GM18505 (cell line): ENCODE measurements at regions not wholly inside any gene's neighbourhood (a gene's known extent, or its start where the extent isn't known, plus 50 kb on each side); places are given as distances from the start of the nearest gene placed in this dataset.
"Not testable (repeated sequence)": the region's sequence is repeated elsewhere in the genome, so short reads cannot be mapped to it uniquely, and the experiment has no call there.

Experiments used
- ATAC-seq: cut with Tn5 transposase; IDR thresholded peaks from one replicate; pipeline ENCODE4 v1.9.1; 2021; ENCODE audit not compliant: unreplicated experiment
- POLR2A ChIP-seq: IDR thresholded peaks from 4 replicates; pipeline ENCODE4 v1.6.1; 2011; ENCODE audit warnings: borderline replicate concordance; ENCODE audit not compliant: insufficient read depth, insufficient read length; ENCODE audit errors: extremely low read depth

DNA sequence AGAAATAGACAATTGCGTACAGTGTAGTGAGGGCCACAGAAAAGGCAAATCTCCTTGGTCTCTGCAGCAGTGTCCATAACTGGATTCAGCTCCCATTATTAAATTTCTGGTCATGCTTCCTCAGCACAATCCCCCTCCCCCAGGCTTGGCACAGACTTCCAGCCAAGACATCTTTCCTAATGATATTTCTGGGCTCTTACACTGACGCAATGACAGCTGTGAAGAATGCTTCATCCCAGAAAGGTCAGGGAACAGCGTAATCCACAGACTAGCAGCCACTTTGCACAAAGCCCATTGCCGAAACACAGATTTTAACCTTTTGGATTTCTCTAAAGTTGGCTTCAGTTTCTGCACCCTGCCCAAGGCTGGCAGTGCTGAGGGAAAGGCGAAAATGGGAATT lies 597.6 kb upstream of the CPEB2 start:
- TF ChIP-seq POLR2A = no peak
- no peak for ATAC-seq

DNA sequence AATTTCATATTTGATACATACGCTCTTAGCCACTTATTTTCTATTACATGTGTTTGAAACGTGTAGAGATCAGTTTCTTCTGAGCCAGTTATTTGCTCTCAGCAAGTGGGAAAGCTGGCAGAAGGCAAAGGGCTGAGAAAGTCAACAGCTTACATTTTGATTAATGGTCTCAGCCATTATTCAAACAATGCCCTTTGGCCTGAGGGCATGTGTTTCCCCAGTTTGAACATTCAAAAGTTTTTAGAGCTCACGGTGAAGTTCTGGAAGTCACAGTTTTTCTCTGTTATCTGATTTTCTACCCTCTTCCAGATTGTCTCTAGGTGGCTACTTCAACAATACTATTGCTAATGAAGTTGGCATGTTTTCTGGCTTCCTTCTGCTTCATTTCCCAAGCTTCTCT lies 591.8 kb upstream of the CPEB2 start:
- no peak for TF ChIP-seq POLR2A

DNA sequence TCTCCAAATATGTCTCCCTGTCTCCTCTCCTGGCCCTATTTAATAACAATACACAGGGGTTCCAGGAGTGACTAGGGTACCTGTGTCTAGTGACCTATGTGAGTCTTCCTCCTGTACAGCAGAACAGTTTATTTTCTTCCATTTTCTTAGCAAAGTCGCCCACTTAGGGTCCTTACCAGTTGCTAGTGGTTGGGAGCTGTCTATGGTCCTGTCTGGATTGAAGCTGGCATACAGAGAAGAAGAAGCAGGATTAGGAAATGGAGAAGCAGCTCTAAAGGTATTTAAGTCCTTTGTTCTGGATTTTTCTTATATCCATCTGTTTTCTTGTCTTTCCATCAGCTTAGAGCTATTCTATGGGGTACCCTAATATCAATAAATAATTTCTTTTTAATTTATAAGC lies 587.1 kb upstream of the CPEB2 start:
- no peak for ATAC-seq
- TF ChIP-seq POLR2A = no peak

More for the DNA sequence above, 591.8 kb upstream of the CPEB2 start:
- ATAC-seq = no peak

GRCh38 chr4:14419516-14419915 lies 582.8 kb upstream of the CPEB2 start:
- TF ChIP-seq POLR2A = no peak
- ATAC-seq = no peak

GRCh38 chr4:14426297-14426696 lies 576.0 kb upstream of the CPEB2 start:
- not testable (repeated sequence) for ATAC-seq

DNA sequence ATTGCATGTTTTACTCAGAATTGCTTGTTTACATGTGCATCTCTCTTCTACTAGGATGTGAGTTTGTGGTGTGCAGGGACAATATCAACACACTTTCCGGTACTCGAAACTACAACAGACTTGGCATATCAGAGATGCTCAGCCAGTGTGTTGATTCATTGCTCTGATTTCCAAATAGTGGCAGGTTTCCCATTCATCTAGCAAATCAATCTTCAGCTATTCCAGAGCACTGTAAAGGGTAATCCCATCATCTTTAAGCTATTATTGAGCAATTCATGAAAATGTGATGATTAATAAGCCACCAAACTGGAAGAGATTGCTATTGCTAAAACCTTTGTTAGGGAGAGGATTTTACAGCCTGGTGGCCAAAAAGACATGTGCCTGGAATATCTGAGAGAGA lies 574.2 kb upstream of the CPEB2 start:
- TF ChIP-seq POLR2A = no peak
- no peak for ATAC-seq

DNA sequence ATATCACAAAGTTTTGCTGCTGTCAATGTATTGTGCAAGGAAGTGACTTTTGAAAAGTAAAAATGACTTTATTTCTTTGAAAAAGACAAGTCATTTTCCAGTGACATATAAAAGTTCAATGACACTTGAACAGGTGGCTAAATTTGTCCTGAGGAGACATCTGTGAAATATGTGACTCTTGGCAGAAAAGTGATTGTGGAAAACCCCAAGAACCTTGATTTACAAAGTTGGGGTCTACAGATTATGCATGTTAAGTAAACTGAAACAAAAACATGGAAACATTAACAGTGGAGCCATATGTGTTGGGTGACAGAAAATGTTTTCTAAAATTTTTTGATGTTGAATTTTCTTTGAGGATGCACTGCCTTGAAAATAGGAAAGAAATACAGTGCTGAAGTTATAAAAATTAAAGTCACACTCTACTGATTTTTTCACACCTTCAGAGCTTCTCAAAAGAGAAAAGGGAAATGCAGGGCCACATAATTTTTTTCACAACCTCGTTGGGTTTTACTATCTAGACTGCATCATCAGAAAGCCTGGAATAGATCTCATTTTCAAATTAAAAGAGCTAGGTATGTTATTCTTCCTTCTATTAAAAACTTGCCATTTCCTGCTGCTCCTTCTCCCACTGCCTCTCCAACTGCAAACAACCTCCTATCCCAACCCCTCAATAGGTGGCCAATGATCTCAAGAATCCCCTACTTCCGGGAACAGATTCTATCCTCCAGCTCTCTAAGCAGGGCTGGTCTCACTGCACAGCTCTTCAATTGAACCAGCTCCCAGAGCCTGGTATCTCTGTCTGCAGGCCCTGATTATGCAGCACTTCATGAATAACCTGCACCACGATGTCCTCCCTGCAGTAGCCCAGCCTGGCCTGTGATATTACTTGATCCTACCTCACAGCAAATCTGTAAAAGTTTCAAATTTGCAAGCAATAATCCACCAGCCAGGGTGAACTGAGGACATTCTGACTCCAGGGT lies 570.8 kb upstream of the CPEB2 start:
- no peak for TF ChIP-seq POLR2A
- ATAC-seq = no peak

- no peak for ATAC-seq
Observed at GRCh38 chr4:14434483-14434882, 567.8 kb upstream of the CPEB2 start.

DNA sequence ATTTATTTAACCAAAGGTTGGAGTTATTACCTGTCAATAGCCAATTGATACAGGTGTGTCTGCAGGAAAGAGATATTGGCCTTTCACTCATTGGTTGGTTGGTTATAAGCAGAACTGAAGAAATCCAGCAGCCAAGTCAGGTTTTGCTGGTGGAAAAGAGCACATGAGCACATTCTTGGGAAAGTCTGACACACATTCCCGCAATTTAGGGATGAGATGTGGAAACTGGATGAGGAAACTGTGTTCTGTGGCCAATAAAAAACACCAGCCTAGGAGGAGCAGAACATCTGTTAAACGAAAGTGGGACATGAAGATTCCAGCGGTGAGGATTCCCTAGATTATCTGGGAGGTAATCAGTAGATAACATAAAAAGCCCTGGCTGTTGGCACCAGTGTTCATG lies 567.4 kb upstream of the CPEB2 start:
- no peak for TF ChIP-seq POLR2A
- no peak for ATAC-seq

More at GRCh38 chr4:14434483-14434882, 567.8 kb upstream of the CPEB2 start:
- TF ChIP-seq POLR2A = no peak

GRCh38 chr4:14441561-14441960 lies 560.7 kb upstream of the CPEB2 start:
- TF ChIP-seq POLR2A = no peak
- no peak for ATAC-seq

GRCh38 chr4:14445882-14446281 lies 556.4 kb upstream of the CPEB2 start:
- TF ChIP-seq POLR2A = no peak
- no peak for ATAC-seq

DNA sequence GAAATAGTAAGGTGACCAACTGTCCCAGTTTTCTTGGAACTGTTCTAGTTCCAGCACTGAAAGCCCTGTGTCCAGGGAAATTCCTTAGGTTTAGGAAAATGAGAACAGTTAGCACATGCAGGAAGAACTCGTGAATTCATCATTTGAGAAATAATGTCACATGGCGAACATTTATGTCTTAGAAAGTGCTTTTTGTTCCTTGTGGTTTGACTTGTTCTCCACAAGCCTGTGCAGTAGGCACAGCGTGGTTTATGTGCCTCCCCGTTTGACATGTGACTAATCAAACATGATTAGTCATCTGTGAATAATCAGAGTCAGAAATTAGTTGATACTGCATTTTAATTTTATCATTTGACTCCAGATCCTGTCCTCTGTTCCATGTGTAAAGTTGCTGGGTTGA lies 556.0 kb upstream of the CPEB2 start:
- ATAC-seq = no peak
- TF ChIP-seq POLR2A = no peak

- TF ChIP-seq POLR2A = no peak
- ATAC-seq = no peak
Observed at GRCh38 chr4:14446904-14447303, 555.4 kb upstream of the CPEB2 start.

- no peak for TF ChIP-seq POLR2A
- ATAC-seq = no peak
Observed at GRCh38 chr4:14449308-14449707, 553.0 kb upstream of the CPEB2 start.
